GM19455 (cell line): ENCODE measurements at regions not wholly inside any gene's neighbourhood (a gene's known extent, or its start where the extent isn't known, plus 50 kb on each side); places are given as distances from the start of the nearest gene placed in this dataset.
"Not testable (repeated sequence)": the region's sequence is repeated elsewhere in the genome, so short reads cannot be mapped to it uniquely, and the experiment has no call there.

Source experiments
- ATAC-seq: cut with Tn5 transposase; IDR thresholded peaks from one replicate; pipeline ENCODE4 v1.9.1; 2021; ENCODE audit not compliant: unreplicated experiment

DNA sequence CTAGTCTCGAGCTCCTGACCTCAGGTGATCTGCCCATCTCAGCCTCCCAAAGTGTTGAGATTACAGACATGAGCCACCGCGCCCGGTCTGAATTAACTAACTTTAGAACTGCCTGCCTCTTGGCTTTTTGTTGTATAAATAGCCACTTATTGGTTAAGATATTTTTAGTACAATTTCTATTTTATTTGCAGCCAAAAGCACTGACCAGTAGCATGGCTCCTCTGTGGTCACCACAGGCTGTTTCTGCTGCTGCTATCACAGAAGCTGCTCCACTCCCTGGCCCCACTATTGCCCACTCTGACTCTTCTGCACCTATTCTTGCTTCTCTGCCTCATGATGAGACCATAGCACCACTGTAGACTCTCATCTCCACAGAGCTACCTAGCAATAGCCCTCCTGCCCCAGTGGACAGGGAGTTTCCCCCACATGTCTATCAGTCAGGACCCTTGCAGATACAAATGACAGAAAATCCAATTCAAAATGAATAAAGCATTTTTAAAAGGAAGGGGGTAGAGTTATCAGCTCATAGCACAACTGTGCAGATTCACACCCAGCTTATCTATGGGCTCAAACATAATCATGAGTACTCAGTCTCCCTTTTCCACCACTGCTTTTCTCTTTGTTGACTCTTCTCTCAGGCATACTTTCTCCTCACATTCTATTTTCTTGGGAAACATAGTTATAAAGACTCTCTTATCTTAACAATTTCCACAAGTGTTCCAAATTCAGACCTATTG, 151.8 kb upstream of the EPB41L4A start:
- no peak for ATAC-seq

DNA sequence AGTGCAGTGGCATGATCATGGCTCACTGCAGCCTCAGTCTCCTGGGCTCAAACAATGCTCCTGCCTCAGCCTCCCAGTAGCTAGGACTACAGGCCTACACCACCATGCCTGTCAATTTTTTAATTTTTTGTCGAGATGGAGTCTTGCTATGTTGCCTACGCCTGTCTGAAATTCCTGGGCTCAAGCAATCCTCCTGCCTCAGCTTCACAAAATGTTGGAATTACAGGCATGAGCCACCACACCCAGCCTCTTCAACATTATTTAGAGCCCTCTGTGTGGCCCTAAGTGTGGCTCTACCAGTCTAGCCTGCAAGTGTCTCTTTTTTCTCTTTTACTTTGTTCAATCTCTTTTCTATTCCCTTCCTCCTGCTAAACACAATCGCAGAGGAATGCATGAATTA, 154.4 kb upstream of the EPB41L4A start:
- ATAC-seq = no peak

DNA sequence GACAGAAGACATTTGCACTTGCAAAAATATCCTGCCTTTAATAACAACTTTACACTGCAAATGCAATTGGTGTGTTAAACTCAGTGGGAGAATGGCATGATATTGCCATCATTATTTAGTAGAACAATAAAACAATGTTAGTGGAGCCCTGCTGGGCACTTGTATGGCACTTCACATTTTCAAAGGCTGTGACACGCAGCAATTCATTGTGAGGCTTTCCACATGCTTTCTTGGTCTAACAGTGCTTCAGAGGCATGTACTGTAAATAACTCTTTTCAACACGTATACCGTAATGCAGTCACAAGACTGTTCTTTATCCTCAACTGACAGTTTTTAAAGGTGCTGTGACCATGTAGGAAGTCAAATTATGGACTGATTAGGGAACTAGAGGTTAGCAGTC, 155.5 kb upstream of the EPB41L4A start:
- ATAC-seq = no peak

DNA sequence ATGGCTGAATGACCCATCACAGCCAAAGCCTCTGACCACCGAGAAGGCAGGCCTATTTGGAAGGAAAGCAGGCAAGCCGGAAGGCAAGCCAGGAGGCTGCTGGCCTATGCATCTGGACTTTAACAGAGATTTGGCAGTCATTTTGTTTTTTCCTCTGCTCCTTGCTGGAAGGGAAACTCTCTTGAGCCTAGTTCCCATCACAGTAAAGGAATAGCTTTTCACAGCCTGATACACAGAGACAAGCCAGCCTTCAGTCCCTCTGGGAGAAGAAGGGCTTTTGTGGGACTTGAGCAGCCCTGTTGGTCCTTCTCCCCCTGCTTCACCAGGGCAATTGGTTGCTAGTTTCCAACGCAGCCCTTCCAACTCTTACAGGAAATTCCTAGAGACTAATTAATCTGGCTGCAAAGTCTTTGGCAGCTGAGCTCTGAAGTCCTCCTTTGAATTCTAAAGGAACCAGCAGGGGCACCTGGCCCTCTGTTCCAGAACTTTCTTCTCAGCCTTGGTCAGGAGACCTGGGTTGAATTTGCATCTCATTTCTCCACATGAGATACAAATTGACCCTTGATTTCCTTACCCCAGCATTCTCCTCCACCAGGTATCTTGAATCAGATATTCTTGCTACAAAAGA, 157.3 kb upstream of the EPB41L4A start:
- no peak for ATAC-seq

- no peak for ATAC-seq
These were observed 158.0 kb upstream of the APC start for GRCh38 chr5:112579599-112580170.

DNA sequence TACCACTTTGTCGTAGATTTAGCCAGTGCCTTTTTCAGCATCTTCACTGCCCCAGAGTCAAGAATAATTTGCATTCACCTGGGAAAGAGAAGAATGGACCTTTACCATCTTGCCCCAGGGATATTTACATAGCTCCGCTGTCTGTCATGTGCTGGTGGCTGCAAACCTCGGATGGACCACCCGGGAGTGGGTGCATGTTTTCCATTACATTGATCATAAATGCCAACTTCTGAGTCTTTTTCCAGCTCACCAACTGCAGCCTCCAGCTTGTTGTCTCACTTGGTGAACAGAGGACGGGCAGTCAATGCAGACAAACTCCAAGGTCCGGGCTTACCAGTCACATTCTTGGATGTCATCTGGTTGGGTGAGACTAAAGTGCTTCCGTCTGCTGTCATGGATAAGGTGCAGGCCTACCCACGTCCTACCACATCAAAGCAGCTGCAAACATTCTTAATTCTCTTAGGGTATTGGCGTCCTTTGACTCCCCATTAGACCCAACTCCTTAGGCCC, 155.8 kb upstream of the APC start:
- ATAC-seq = no peak

DNA sequence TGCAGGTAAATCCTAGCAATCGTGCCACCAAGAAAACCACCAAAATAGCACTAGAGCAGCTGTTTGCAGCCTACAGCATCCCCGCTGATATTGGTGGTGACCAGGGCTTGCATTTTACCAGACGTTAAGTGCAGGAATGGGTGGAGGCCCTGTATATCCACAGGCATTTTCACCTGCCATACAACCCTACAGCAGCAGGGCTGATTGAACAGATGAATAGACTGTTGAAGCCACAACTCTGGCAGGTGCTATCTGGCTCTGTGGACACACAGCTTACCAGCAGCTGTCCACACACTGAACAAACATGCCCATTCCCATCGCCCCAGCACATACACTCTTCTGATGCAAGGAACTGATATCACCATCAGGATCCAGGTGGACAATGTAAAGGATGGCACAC, 154.5 kb upstream of the APC start:
- no peak for ATAC-seq

DNA sequence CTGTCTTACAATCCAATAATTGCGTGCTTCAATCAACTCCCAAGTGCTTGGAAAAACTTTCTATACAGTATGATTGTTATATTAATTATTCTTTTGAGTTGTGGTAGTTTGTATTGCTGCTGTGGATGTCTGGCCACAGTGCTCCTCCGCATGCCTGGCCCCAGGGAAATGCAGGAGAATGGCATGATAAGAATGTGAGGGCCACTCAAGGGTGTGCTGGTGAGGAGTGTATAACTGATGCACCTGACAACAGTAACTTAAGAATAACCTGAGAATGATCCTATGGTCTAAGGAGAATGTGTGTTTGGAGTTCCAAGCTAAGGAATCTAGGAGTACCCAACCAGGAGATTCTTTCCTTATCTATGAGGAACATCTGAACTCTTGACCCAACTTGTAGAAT, 152.9 kb upstream of the APC start:
- no peak for ATAC-seq

GRCh38 chr5:112586596-112587062, 151.1 kb upstream of the APC start:
- ATAC-seq = no peak

DNA sequence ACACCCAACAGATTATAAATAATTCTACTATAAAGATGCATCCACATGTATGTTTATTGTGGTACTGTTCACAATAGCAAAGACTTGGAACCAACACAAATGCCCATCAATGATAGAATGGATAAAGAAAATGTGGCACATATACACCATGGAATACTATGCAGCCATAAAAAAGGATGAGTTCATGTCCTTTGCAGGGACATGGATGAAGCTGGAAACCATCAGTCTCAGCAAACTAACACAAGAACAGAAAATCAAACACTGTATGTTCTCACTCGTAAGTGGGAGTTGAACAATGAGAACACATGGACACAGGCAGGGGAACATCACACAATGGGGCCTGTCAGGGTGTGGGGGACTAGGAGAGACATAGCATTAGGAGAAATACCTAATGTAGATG, 146.8 kb upstream of the APC start:
- ATAC-seq = not testable (repeated sequence)

GRCh38 chr5:112594095-112594850, 143.4 kb upstream of the APC start:
- ATAC-seq = no peak

DNA sequence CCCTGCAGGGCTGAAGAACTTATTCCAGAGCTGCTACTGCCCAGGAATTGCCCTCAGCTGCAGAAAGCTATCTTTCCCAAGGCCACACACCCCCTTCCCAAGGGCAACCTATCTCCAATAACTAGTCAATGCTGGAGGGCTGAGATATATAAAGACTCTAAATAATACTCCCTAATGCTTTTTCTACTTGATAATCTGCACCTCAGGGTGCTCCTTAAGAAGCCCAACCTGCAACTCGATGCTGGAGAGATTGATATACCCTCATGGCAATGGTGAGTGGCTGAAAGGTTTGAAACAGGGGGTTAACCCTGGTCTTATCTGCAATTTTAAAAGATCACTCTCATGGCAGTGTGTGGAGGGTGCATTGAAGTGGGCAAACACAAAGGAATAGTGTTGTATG, 142.7 kb upstream of the APC start:
- ATAC-seq = no peak

GRCh38 chr5:112597831-112598230, 139.9 kb upstream of the APC start:
- no peak for ATAC-seq

GRCh38 chr5:112600510-112600909, 137.2 kb upstream of the APC start:
- ATAC-seq = not testable (repeated sequence)

DNA sequence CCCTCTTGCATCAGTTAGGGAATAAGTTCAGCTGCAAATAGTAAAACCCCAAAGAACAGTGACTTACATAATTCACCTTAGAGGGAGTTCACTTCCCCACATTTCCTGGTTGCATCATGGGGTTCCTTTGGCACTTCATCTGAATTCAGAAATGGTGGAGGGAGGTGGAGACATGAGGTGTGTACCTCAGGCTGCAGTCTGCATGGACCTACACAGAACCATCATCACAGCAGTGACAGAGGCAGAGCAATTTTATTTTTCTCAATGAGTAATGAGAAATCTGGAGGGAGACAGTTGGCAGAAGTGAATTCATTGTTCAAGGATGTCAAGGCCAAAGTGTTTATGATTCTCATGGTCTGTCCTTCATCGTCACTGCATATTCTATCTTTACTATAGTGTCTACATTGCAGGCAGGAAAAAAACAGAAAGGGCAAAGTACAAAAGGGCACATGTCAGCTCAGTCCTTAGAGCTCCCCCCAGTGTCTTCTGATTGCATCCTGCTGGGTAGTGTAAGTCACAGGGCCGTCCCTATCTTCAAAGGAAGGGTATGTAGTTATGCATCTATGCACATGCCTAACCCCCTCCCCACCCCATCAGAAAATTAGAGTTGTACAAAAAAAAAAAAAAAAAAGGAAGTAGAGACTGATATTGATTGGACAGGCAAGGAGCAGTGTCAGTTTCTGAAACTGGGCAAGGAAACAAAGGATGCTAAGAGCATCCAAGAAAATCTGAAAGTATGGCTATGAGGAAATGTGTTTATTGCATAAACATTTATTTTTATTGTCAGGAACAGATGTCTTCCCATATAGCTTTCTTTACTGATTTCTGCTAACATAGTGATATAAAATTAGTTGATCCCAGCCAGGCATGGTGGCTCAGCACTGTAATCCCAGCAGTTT, 132.7 kb upstream of the APC start:
- ATAC-seq = no peak

DNA sequence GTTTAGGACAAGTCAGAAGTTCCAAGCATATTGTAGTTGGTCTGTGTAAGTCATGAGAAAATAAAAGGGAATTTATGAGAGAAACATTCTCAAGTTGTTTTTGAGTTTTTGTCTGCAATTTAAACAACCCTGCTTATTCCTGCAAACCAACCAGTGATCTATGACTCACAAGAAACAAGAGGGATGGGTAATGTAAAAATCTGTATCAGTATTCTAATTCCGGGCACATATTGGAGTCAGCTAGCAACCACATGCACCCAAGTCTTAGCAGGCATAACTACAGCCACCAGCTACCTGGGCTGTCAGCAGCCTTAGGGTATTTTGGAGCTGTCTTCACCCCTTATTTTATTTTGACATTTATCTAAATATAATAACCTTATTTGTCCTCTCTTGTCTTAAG, 128.7 kb upstream of the APC start:
- ATAC-seq = no peak

- no peak for ATAC-seq
These were observed 125.0 kb upstream of the APC start for GRCh38 chr5:112612663-112613062.

- no peak for ATAC-seq
These were observed 123.4 kb upstream of the APC start for GRCh38 chr5:112614285-112614684.

DNA sequence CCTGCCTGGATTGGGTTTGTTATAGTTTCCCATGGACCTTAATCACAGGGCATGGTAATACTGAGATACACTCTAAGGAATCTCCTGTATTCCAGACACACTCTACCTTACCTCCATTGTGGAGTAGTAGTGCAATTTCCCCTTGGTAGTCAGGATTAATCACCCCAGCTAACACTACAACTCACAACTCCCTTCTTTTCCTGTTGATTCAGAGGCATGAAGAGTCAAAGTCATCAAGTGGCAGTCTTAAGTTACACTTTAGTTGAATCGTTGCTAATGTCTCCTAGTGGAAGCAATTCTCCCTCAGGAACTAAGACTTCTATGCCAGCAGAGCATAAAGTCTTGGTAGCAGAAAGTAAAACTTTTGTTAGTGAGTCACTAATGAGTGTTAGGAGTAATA, 122.7 kb upstream of the APC start:
- ATAC-seq = no peak

GRCh38 chr5:112616812-112617547, 120.7 kb upstream of the APC start:
- ATAC-seq = no peak
